Loucy (cell line): ENCODE measurements at regions not wholly inside any gene's neighbourhood (a gene's known extent, or its start where the extent isn't known, plus 50 kb on each side); places are given as distances from the start of the nearest gene placed in this dataset.

Experiments
- H2AFZ ChIP-seq: fragments of 200-600 bp; sonication (generic); 2 replicates; pipeline ENCODE4 v1.6.0; 2016; ENCODE audit warnings: antibody characterized with exemption, mild to moderate bottlenecking, low read length, moderate library complexity
- H3F3A ChIP-seq: fragments of 200-600 bp; 2 replicates; pipeline ENCODE4 v1.6.0; 2016; ENCODE audit warnings: antibody characterized with exemption, low read depth, mild to moderate bottlenecking
- H3K27me3 ChIP-seq: fragments of 200-600 bp; sonication (generic); 2 replicates; pipeline ENCODE4 v1.6.1; 2014; ENCODE audit warnings: low read length, mild to moderate bottlenecking; ENCODE audit not compliant: insufficient read depth, poor library complexity, severe bottlenecking
- H3K36me3 ChIP-seq: fragments of 200-600 bp; sonication (generic); 2 replicates; pipeline ENCODE4 v1.6.1; 2016; ENCODE audit warnings: low read length; ENCODE audit not compliant: insufficient read depth
- H3K4me1 ChIP-seq: fragments of 200-600 bp; sonication (generic); 2 replicates; pipeline ENCODE4 v1.5.1; 2014; ENCODE audit warnings: low read length, mild to moderate bottlenecking; ENCODE audit not compliant: insufficient read depth, poor library complexity, severe bottlenecking
- H3K4me2 ChIP-seq: fragments of 200-600 bp; sonication (generic); 2 replicates; pipeline ENCODE4 v1.6.0; 2014; ENCODE audit warnings: antibody characterized with exemption, low read length, low read depth, mild to moderate bottlenecking; ENCODE audit not compliant: poor library complexity, severe bottlenecking
- H3K4me3 ChIP-seq: fragments of 200-600 bp; sonication (generic); 2 replicates; pipeline ENCODE4 v1.5.1; 2014; ENCODE audit warnings: low read length, mild to moderate bottlenecking, mixed read lengths; ENCODE audit not compliant: poor library complexity, severe bottlenecking
- H3K79me2 ChIP-seq: fragments of 200-600 bp; sonication (generic); 2 replicates; pipeline ENCODE4 v1.6.1; 2014; ENCODE audit warnings: low read length; ENCODE audit not compliant: insufficient read depth
- H3K9ac ChIP-seq: fragments of 200-600 bp; sonication (generic); 2 replicates; pipeline ENCODE4 v1.6.0; 2014; ENCODE audit warnings: mild to moderate bottlenecking, low read depth, low read length, moderate library complexity; ENCODE audit not compliant: poor library complexity, severe bottlenecking
- H3K9me2 ChIP-seq: fragments of 200-600 bp; sonication (generic); replicated peaks from 2 replicates; pipeline ENCODE4 v1.6.1; 2016; ENCODE audit warnings: low read depth, low read length, mixed read lengths
- H3K9me3 ChIP-seq: fragments of 200-600 bp; sonication (generic); 2 replicates; pipeline ENCODE4 v1.6.1; 2014; ENCODE audit warnings: mild to moderate bottlenecking, antibody characterized with exemption, low read length, low read depth; ENCODE audit not compliant: insufficient read depth
- H4K20me1 ChIP-seq: fragments of 200-600 bp; sonication (generic); 2 replicates; pipeline ENCODE4 v1.6.0; 2014; ENCODE audit warnings: antibody characterized with exemption, low read length, mild to moderate bottlenecking; ENCODE audit not compliant: insufficient read depth, poor library complexity, severe bottlenecking
- CTCF ChIP-seq: fragments of 200-600 bp; sonication (generic); conservative IDR thresholded peaks from 2 replicates; pipeline ENCODE4 v1.5.1; 2014; ENCODE audit warnings: mild to moderate bottlenecking, antibody characterized with exemption, low read length
- EZH2phosphoT487 ChIP-seq: fragments of 200-600 bp; IDR thresholded peaks from 2 replicates; pipeline ENCODE4 v1.6.1; 2018; ENCODE audit warnings: antibody characterized with exemption, mild to moderate bottlenecking, moderate library complexity, borderline replicate concordance

- no peaks in the 10 kb centered on the region for H3K9me3 ChIP-seq
- no peak overlapping the region for H2AFZ ChIP-seq
- TF ChIP-seq CTCF (peak; percentile 66), EZH2phosphoT487 (no peak)
- H3K4me1 ChIP-seq: no peaks in the 10 kb centered on the region
- H3F3A ChIP-seq: no peaks in the 10 kb centered on the region
- no peak overlapping the region for H3K4me3 ChIP-seq
- no peaks in the 10 kb centered on the region for H3K27me3 ChIP-seq
- no peaks in the 10 kb centered on the region for H3K9me2 ChIP-seq
- no peak overlapping the region for H3K4me2 ChIP-seq
- no peaks in the 10 kb centered on the region for H3K36me3 ChIP-seq
- H3K9ac ChIP-seq: no peak overlapping the region
- H4K20me1 ChIP-seq: no peaks in the 10 kb centered on the region
- H3K79me2 ChIP-seq: no peaks in the 10 kb centered on the region
These were observed 311.1 kb downstream of the ZPLD1 start for GRCh38 chr3:102745881-102746280.

- H3K36me3 ChIP-seq: no peaks in the 10 kb centered on the region
- H3K9me3 ChIP-seq: no peaks in the 10 kb centered on the region
- H3K4me1 ChIP-seq: no peaks in the 10 kb centered on the region
- no peak overlapping the region for H3K4me2 ChIP-seq
- H3K9me2 ChIP-seq: no peaks in the 10 kb centered on the region
- H3F3A ChIP-seq: no peaks in the 10 kb centered on the region
- no peak overlapping the region for H3K9ac ChIP-seq
- no peaks in the 10 kb centered on the region for H3K27me3 ChIP-seq
- H3K4me3 ChIP-seq: no peak overlapping the region
- H3K79me2 ChIP-seq: no peaks in the 10 kb centered on the region
- H2AFZ ChIP-seq: no peak overlapping the region
- TF ChIP-seq CTCF (no peak), EZH2phosphoT487 (no peak)
- H4K20me1 ChIP-seq: no peaks in the 10 kb centered on the region
These were observed 312.8 kb downstream of the ZPLD1 start for GRCh38 chr3:102747611-102748010.

GRCh38 chr3:102748646-102749045 lies 313.8 kb downstream of the ZPLD1 start:
- H3K79me2 ChIP-seq: no peaks in the 10 kb centered on the region
- no peaks in the 10 kb centered on the region for H3K36me3 ChIP-seq
- no peaks in the 10 kb centered on the region for H3K27me3 ChIP-seq
- TF ChIP-seq EZH2phosphoT487: no peak
- TF ChIP-seq CTCF: no peak
- no peaks in the 10 kb centered on the region for H3K4me1 ChIP-seq
- H3K9me3 ChIP-seq: no peaks in the 10 kb centered on the region
- H3K4me3 ChIP-seq: no peak overlapping the region
- H3K9me2 ChIP-seq: no peaks in the 10 kb centered on the region
- H2AFZ ChIP-seq: no peak overlapping the region
- H3K9ac ChIP-seq: no peak overlapping the region
- no peaks in the 10 kb centered on the region for H3F3A ChIP-seq
- H4K20me1 ChIP-seq: no peaks in the 10 kb centered on the region
- H3K4me2 ChIP-seq: no peak overlapping the region
